ENCODE measurements at regions not wholly inside any gene's neighbourhood (a gene's known extent, or its start where the extent isn't known, plus 50 kb on each side); places are given as distances from the start of the nearest gene placed in this dataset.

DNA sequence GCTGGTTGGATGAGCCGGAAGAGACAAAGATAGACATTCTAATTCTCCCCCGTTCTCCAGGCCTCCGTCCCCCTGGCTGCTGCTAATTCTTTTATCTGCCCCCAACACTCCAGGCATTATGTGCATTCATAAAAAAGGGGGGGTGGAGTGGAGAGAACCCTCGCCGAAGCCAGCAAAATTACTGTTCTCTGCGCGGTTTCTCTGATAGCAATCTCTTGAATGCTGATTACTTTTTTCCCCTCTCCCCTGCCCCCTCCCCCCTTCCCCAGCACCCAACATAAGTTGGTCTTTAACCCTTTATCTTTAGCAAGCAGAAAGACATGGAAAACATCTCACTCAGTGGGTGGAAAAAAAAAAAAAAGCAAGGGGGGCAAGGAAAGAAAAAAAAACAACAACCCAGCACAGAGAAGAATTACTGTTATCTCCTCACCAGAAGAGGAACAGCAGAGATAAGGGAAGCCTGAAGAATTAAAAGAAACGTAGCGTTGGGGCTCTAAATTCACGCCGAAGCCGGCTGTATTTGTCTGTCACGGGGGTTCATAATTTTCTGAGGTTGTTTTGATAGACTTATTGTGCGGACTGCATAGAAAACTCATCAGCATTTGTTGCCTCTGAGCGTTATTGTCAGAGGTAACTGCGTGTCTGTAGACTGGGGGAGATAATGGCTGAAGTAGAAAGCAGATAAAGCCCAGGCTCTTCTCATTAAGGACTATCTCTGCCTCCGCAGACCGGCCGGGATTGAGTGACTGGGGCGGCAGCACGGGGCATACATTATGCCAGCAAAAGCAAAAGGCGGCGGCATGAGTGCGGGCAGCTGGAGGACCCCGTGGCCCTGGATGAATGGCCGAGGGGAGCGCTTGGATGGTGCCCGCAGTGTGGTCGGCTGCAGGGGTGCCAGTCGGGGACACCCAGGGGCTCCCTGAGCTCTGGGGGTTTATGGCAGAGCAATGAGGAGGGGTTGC lies 126.9 kb downstream of the MRM1 start:
- Histone ChIP-seq H3K36me3 (replicated peaks in 1 of 2; ENCODE audit: control extremely low read depth in 1 of 2, control insufficient read depth in 1 of 2, extremely low read depth in 1 of 2, insufficient read depth in 2 of 2, low read length in 1 of 2) (no peaks in the 10 kb centered on the region), H3K27me3 (replicated peaks in 1 of 4; ENCODE audit: control extremely low read depth in 1 of 4, control insufficient read depth in 3 of 4, insufficient read depth in 4 of 4, low read length in 3 of 4) (peaks cover 0 to 48% (median 18%) of the 10 kb centered on the region in 4 experiments), H3K4me2 (replicated peaks; ENCODE audit: low read depth, low read length, poor library complexity, severe bottlenecking) (no peak overlapping the region), H3K9me3 (ENCODE audit: control extremely low read depth in 1 of 3, control insufficient read depth in 2 of 3, insufficient read depth in 1 of 3, low read length in 2 of 3) (no peaks in the 10 kb centered on the region), H3K4me1 (ENCODE audit: control insufficient read depth in 2 of 2, insufficient read depth in 2 of 2, low read length in 2 of 2) (peaks cover under 1 to 6% of the 10 kb centered on the region in 2 donors), H4K20me1 (ENCODE audit: control insufficient read depth, insufficient read depth, low read length, poor library complexity, severe bottlenecking) (no peaks in the 10 kb centered on the region), H3K79me2 (ENCODE audit: control insufficient read depth, insufficient read depth, low read length) (no peaks in the 10 kb centered on the region), H3K9ac (ENCODE audit: low read length) (no peak overlapping the region), H3K27ac (ENCODE audit: low read length in 2 of 2) (no peak overlapping the region), H3K4me3 (ENCODE audit: control extremely low read depth in 1 of 5, extremely low read depth in 1 of 5, insufficient read depth in 1 of 5, low read depth in 2 of 5, low read length in 4 of 5) (no peak overlapping the region), H2AFZ (ENCODE audit: insufficient read depth, low read depth, low read length, poor library complexity, severe bottlenecking) (no peak overlapping the region)
- WGBS (ENCODE audit: insufficient coverage) = 32% methylated on average over 22 of the region's 30 CpGs
- ChIA-PET POLR2A (no interaction called here), CTCF (no interaction called here)
- H3K27ac Mint-ChIP-seq = no peak overlapping the region
- no peaks in the 10 kb centered on the region for H3K9me3 Mint-ChIP-seq (ENCODE audit: insufficient read depth)
- DNase-seq (no peak), ATAC-seq (ENCODE audit: low read depth) (no peak)
- intact Hi-C loops (cut with micrococcal nuclease) = no loop called here
- no peak overlapping the region for H3K4me3 Mint-ChIP-seq
- TF ChIP-seq, protein P1, sequence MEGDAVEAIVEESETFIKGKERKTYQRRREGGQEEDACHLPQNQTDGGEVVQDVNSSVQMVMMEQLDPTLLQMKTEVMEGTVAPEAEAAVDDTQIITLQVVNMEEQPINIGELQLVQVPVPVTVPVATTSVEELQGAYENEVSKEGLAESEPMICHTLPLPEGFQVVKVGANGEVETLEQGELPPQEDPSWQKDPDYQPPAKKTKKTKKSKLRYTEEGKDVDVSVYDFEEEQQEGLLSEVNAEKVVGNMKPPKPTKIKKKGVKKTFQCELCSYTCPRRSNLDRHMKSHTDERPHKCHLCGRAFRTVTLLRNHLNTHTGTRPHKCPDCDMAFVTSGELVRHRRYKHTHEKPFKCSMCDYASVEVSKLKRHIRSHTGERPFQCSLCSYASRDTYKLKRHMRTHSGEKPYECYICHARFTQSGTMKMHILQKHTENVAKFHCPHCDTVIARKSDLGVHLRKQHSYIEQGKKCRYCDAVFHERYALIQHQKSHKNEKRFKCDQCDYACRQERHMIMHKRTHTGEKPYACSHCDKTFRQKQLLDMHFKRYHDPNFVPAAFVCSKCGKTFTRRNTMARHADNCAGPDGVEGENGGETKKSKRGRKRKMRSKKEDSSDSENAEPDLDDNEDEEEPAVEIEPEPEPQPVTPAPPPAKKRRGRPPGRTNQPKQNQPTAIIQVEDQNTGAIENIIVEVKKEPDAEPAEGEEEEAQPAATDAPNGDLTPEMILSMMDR (IDR thresholded peaks at IDR 0.05) = no peak
- no peak for TF ChIP-seq EZH2 (IDR thresholded peaks at IDR 0.05; ENCODE audit: borderline replicate concordance, insufficient read depth, low read depth, low read length, poor library complexity, severe bottlenecking)
- H3K27me3 Mint-ChIP-seq = peaks cover 45% of the 10 kb centered on the region
- peaks cover 19% of the 10 kb centered on the region for H3K4me1 Mint-ChIP-seq

DNA sequence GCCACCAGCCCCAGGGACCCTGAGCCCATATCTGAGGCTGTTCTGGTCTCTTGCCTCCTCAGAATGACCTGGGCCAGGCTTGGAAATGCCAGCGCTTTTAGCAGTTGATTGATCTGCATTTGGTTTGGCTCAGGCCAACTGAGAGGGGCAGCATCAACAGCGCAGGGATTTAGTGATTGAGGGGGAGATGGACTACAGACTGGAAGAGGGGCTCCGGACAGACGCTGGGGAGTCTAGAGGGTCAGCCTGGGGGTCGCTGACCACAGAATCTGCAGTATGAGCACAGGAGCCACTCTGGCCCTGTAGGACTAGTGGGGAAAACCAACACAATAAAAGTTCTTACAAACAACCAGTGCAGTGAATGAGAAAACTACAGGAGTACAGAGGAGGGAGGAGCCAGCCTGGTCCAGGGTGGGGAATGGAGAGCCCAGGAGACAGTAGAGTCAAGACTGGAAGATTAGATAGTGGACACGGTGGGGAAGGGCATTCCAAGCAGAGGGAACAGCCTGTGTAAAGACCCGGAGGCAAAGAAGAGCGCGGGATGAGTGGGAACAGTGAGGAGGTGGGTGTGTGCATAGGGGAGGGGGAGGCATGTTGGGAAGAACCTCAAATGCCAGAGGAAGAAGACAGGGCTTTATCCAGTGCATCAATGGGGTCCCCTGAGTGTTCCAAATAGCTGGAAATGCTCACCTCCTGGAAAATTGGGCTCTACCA lies 128.9 kb downstream of the MRM1 start:
- H3K27ac ChIP-seq (ENCODE audit: low read length in 2 of 2) = no peak overlapping the region
- Mint-ChIP-seq H3K4me1 (peaks cover 7% of the 10 kb centered on the region), H3K27ac (no peak overlapping the region), H3K9me3 (ENCODE audit: insufficient read depth) (no peaks in the 10 kb centered on the region), H3K4me3 (no peak overlapping the region), H3K27me3 (peaks cover 53% of the 10 kb centered on the region)
- H4K20me1 ChIP-seq (ENCODE audit: control insufficient read depth, insufficient read depth, low read length, poor library complexity, severe bottlenecking) = no peaks in the 10 kb centered on the region
- no peak overlapping the region for H3K9ac ChIP-seq (ENCODE audit: low read length)
- ChIA-PET POLR2A (no interaction called here), CTCF (no interaction called here)
- WGBS (ENCODE audit: insufficient coverage) = 91% methylated on average over 6 of the region's 9 CpGs
- H3K79me2 ChIP-seq (ENCODE audit: control insufficient read depth, insufficient read depth, low read length) = no peaks in the 10 kb centered on the region
- no peaks in the 10 kb centered on the region for H3K36me3 ChIP-seq (replicated peaks in 1 of 2; ENCODE audit: control extremely low read depth in 1 of 2, control insufficient read depth in 1 of 2, extremely low read depth in 1 of 2, insufficient read depth in 2 of 2, low read length in 1 of 2)
- H3K4me1 ChIP-seq (ENCODE audit: control insufficient read depth in 2 of 2, insufficient read depth in 2 of 2, low read length in 2 of 2) = peaks cover 0 to 6% of the 10 kb centered on the region in 2 donors
- DNase-seq (no peak), ATAC-seq (ENCODE audit: low read depth) (no peak)
- no peak overlapping the region for H2AFZ ChIP-seq (ENCODE audit: insufficient read depth, low read depth, low read length, poor library complexity, severe bottlenecking)
- intact Hi-C loops (cut with micrococcal nuclease) = no loop called here
- no peak overlapping the region for H3K4me2 ChIP-seq (replicated peaks; ENCODE audit: low read depth, low read length, poor library complexity, severe bottlenecking)
- TF ChIP-seq EZH2 (IDR thresholded peaks at IDR 0.05; ENCODE audit: borderline replicate concordance, insufficient read depth, low read depth, low read length, poor library complexity, severe bottlenecking) = no peak
- TF ChIP-seq, protein P1 (IDR thresholded peaks at IDR 0.05) = no peak
- H3K27me3 ChIP-seq (replicated peaks in 1 of 4; ENCODE audit: control extremely low read depth in 1 of 4, control insufficient read depth in 3 of 4, insufficient read depth in 4 of 4, low read length in 3 of 4) = peaks cover 0 to 48% (median 18%) of the 10 kb centered on the region in 4 experiments
- no peak overlapping the region for H3K4me3 ChIP-seq (ENCODE audit: control extremely low read depth in 1 of 5, extremely low read depth in 1 of 5, insufficient read depth in 1 of 5, low read depth in 2 of 5, low read length in 4 of 5)
- no peaks in the 10 kb centered on the region for H3K9me3 ChIP-seq (ENCODE audit: control extremely low read depth in 1 of 3, control insufficient read depth in 2 of 3, insufficient read depth in 1 of 3, low read length in 2 of 3)

Measured in B cell (primary cell).